B cell (primary cell): ENCODE measurements at regions not wholly inside any gene's neighbourhood (a gene's known extent, or its start where the extent isn't known, plus 50 kb on each side); places are given as distances from the start of the nearest gene placed in this dataset.

Experiments
- ATAC-seq: fragments of 200-7000 bp; cut with Tn5 transposase; one replicate; pipeline ENCODE4 v1.10.0; 2021; ENCODE audit warnings: low read depth, mild to moderate bottlenecking, moderate number of reproducible peaks, moderate library complexity
- CTCF ChIA-PET: fragments of 350-600 bp; sonication (Branson Sonifier 250); formaldehyde crosslinking; loops from one replicate; lab custom pipeline; 2021; ENCODE audit warnings: antibody characterized with exemption, inconsistent platforms; lab: Charles Lee
- POLR2A ChIA-PET: fragments of 350-600 bp; sonication (Branson Sonifier 250); formaldehyde crosslinking; loops from one replicate; lab custom pipeline; 2021; ENCODE audit warnings: antibody characterized with exemption; lab: Charles Lee
- DNase-seq: peaks from one replicate; pipeline ENCODE4 v3.0.0; 2013
- H2AFZ ChIP-seq: 2 replicates; pipeline ENCODE4 v1.6.1; 2012; ENCODE audit warnings: mild to moderate bottlenecking, low read depth, low read length; ENCODE audit not compliant: insufficient read depth, poor library complexity, severe bottlenecking
- H3K27ac ChIP-seq, 2 donors: 1 replicate in 1 of 2; 2 replicates in 1 of 2; pipeline ENCODE4 v1.5.1; 2012 to 2013; ENCODE audit warnings: low read length in 2 of 2, mild to moderate bottlenecking in 2 of 2, moderate library complexity in 1 of 2
- H3K27me3 ChIP-seq, 4 experiments: fragments of 200-600 bp in 1 of 4; sonication (generic) in 1 of 4; replicated peaks in 1 of 4; 1 replicate in 2 of 4; 2 replicates in 2 of 4; pipeline versions ENCODE4 v1.6.1 to v1.7.0; 2013 to 2016; ENCODE audit warnings: low read length in 3 of 4, mild to moderate bottlenecking in 2 of 4, mixed read lengths in 1 of 4, moderate library complexity in 1 of 4; ENCODE audit not compliant: insufficient read depth in 4 of 4, control insufficient read depth in 3 of 4; ENCODE audit errors: control extremely low read depth in 1 of 4
- H3K36me3 ChIP-seq, 2 experiments: replicated peaks in 1 of 2; 1 replicate in 1 of 2; 2 replicates in 1 of 2; pipeline versions ENCODE4 v1.6.1 to v1.7.1; 2013; ENCODE audit warnings: low read length in 1 of 2; ENCODE audit not compliant: insufficient read depth in 2 of 2, control insufficient read depth in 1 of 2; ENCODE audit errors: control extremely low read depth in 1 of 2, extremely low read depth in 1 of 2
- H3K4me1 ChIP-seq, 2 donors: fragments of 200-600 bp in 1 of 2; sonication (generic) in 1 of 2; 1 replicate in 1 of 2; 2 replicates in 1 of 2; pipeline versions ENCODE4 v1.5.1 to v1.6.1; 2013 to 2017; ENCODE audit warnings: low read length in 2 of 2; ENCODE audit not compliant: control insufficient read depth in 2 of 2, insufficient read depth in 2 of 2
- H3K4me2 ChIP-seq: replicated peaks from 2 replicates; pipeline ENCODE3; 2012; ENCODE audit warnings: mild to moderate bottlenecking, low read depth, low read length; ENCODE audit not compliant: poor library complexity, severe bottlenecking
- H3K4me3 ChIP-seq, 5 experiments: fragments of 200-600 bp in 1 of 5; sonication (generic) in 1 of 5; 1 replicate in 3 of 5; 2 replicates in 2 of 5; pipeline versions ENCODE4 v1.5.1 to v1.7.0; 2011 to 2016; ENCODE audit warnings: low read length in 4 of 5, mild to moderate bottlenecking in 4 of 5, low read depth in 2 of 5, control low read depth in 1 of 5, moderate library complexity in 1 of 5; ENCODE audit not compliant: insufficient read depth in 1 of 5; ENCODE audit errors: control extremely low read depth in 1 of 5, extremely low read depth in 1 of 5
- H3K79me2 ChIP-seq: fragments of 200-600 bp; sonication (generic); one replicate; pipeline ENCODE4 v1.6.0; 2016; ENCODE audit warnings: low read length; ENCODE audit not compliant: control insufficient read depth, insufficient read depth
- H3K9ac ChIP-seq: fragments of 200-600 bp; sonication (generic); 2 replicates; pipeline ENCODE4 v1.6.1; 2017; ENCODE audit warnings: mild to moderate bottlenecking, low read length, moderate library complexity
- H3K9me3 ChIP-seq, 3 donors: one replicate each; pipeline versions ENCODE4 v1.6.1 to v1.7.1; 2013; ENCODE audit warnings: low read length in 2 of 3; ENCODE audit not compliant: control insufficient read depth in 2 of 3, insufficient read depth in 1 of 3; ENCODE audit errors: control extremely low read depth in 1 of 3
- H4K20me1 ChIP-seq: 2 replicates; pipeline ENCODE4 v1.6.0; 2012; ENCODE audit warnings: mild to moderate bottlenecking, low read length; ENCODE audit not compliant: insufficient read depth, control insufficient read depth, poor library complexity, severe bottlenecking
- H3K27ac Mint-ChIP-seq: one replicate; pipeline ENCODE4 v1.8.0; 2021; ENCODE audit warnings: mixed read lengths
- H3K27me3 Mint-ChIP-seq: one replicate; pipeline ENCODE4 v1.8.0; 2021; ENCODE audit warnings: mixed read lengths
- H3K4me1 Mint-ChIP-seq: one replicate; pipeline ENCODE4 v1.8.0; 2021; ENCODE audit warnings: mixed read lengths
- H3K4me3 Mint-ChIP-seq: one replicate; pipeline ENCODE4 v1.8.0; 2021; ENCODE audit warnings: mixed read lengths
- H3K9me3 Mint-ChIP-seq: one replicate; pipeline ENCODE4 v1.8.0; 2022; ENCODE audit warnings: mixed read lengths; ENCODE audit not compliant: insufficient read depth
- CTCF ChIP-seq: fragments of 200-600 bp; IDR thresholded peaks from one replicate; pipeline ENCODE4 v1.8.0; 2022; ENCODE audit warnings: antibody characterized with exemption, mild to moderate bottlenecking
- EZH2 ChIP-seq: IDR thresholded peaks from 2 replicates; pipeline ENCODE4 v1.6.1; 2012; ENCODE audit warnings: borderline replicate concordance, low read depth, mild to moderate bottlenecking, moderate library complexity, low read length; ENCODE audit not compliant: insufficient read depth, poor library complexity, severe bottlenecking
- WGBS: methylation state at CpG from one replicate; pipeline ENCODE4 v1.1.5; 2013; ENCODE audit warnings: missing lambda C conversion rate; ENCODE audit not compliant: insufficient coverage; 5-methylcytosine and 5-hydroxymethylcytosine counted together
- intact Hi-C: fragments of 100-400 bp; cut with micrococcal nuclease; formaldehyde crosslinking; loops from one replicate; pipeline ENCODE4 v1.10.0; 2022

GRCh38 chr12:5200278-5201087, 156.8 kb downstream of the KCNA5 start:
- DNase-seq (peak; percentile 5), ATAC-seq (no peak)
- intact Hi-C loops: no loop called here
- no peaks in the 10 kb centered on the region for H4K20me1 ChIP-seq
- H3K27me3 Mint-ChIP-seq: peaks cover 32% of the 10 kb centered on the region
- H3K9ac ChIP-seq: no peak overlapping the region
- H2AFZ ChIP-seq: no peak overlapping the region
- H3K9me3 ChIP-seq: no peaks in the 10 kb centered on the region
- no peaks in the 10 kb centered on the region for H3K4me1 ChIP-seq
- no peak overlapping the region for H3K27ac ChIP-seq
- POLR2A ChIA-PET: no interaction called here
- H3K9me3 Mint-ChIP-seq: peaks cover 2% of the 10 kb centered on the region
- H3K4me3 ChIP-seq: no peak overlapping the region
- no peaks in the 10 kb centered on the region for H3K4me1 Mint-ChIP-seq
- H3K27ac Mint-ChIP-seq: no peak overlapping the region
- no peaks in the 10 kb centered on the region for H3K79me2 ChIP-seq
- H3K27me3 ChIP-seq: peaks cover 0 to 9% (median 2%) of the 10 kb centered on the region in 4 experiments
- H3K4me3 Mint-ChIP-seq: no peak overlapping the region
- H3K36me3 ChIP-seq: no peaks in the 10 kb centered on the region
- CTCF ChIA-PET: no interaction called here
- TF ChIP-seq EZH2: no peak
- TF ChIP-seq CTCF: no peak
- 32% methylated on average over 7 of the region's 14 CpGs for WGBS
- no peak overlapping the region for H3K4me2 ChIP-seq

GRCh38 chr12:5201554-5202218, 158.0 kb downstream of the KCNA5 start:
- Mint-ChIP-seq H3K27ac (no peak overlapping the region), H3K9me3 (peaks cover 2% of the 10 kb centered on the region), H3K4me3 (no peak overlapping the region), H3K27me3 (peaks cover 33% of the 10 kb centered on the region), H3K4me1 (no peaks in the 10 kb centered on the region)
- H3K79me2 ChIP-seq: no peaks in the 10 kb centered on the region
- POLR2A ChIA-PET: no interaction called here
- H3K4me3 ChIP-seq: no peak overlapping the region
- no peaks in the 10 kb centered on the region for H3K36me3 ChIP-seq
- no peak overlapping the region for H3K27ac ChIP-seq
- H3K9me3 ChIP-seq: no peaks in the 10 kb centered on the region
- intact Hi-C loops: no loop called here
- peaks cover 0 to 9% (median 2%) of the 10 kb centered on the region in 4 experiments for H3K27me3 ChIP-seq
- TF ChIP-seq EZH2: no peak
- TF ChIP-seq CTCF: no peak
- no peak overlapping the region for H3K9ac ChIP-seq
- no peak overlapping the region for H2AFZ ChIP-seq
- H3K4me1 ChIP-seq: no peaks in the 10 kb centered on the region
- no peak for DNase-seq
- CTCF ChIA-PET: no interaction called here
- no peaks in the 10 kb centered on the region for H4K20me1 ChIP-seq
- ATAC-seq: no peak
- H3K4me2 ChIP-seq: no peak overlapping the region
- WGBS: 60% methylated on average over 17 of the region's 18 CpGs
